ENCODE measurements at regions not wholly inside any gene's neighbourhood (a gene's known extent, or its start where the extent isn't known, plus 50 kb on each side); places are given as distances from the start of the nearest gene placed in this dataset.

GRCh38 chr6:169931261-169931660 is 179.8 kb downstream of the ERMARD start:
- Histone ChIP-seq H3K9me3 (no peaks in the 10 kb centered on the region), H3K4me3 (no peak overlapping the region), H3K27ac (no peak overlapping the region), H3K36me3 (no peaks in the 10 kb centered on the region), H3K27me3 (no peaks in the 10 kb centered on the region), H3K4me1 (no peaks in the 10 kb centered on the region)
- no peak for DNase-seq
- intact Hi-C loops (cut with DNase I), result no loop called here
- TF ChIP-seq POLR2AphosphoS5 (IDR thresholded peaks at IDR 0.05), result no peak
- no peak for TF ChIP-seq EP300 (IDR thresholded peaks at IDR 0.05)
- TF ChIP-seq, protein P1, sequence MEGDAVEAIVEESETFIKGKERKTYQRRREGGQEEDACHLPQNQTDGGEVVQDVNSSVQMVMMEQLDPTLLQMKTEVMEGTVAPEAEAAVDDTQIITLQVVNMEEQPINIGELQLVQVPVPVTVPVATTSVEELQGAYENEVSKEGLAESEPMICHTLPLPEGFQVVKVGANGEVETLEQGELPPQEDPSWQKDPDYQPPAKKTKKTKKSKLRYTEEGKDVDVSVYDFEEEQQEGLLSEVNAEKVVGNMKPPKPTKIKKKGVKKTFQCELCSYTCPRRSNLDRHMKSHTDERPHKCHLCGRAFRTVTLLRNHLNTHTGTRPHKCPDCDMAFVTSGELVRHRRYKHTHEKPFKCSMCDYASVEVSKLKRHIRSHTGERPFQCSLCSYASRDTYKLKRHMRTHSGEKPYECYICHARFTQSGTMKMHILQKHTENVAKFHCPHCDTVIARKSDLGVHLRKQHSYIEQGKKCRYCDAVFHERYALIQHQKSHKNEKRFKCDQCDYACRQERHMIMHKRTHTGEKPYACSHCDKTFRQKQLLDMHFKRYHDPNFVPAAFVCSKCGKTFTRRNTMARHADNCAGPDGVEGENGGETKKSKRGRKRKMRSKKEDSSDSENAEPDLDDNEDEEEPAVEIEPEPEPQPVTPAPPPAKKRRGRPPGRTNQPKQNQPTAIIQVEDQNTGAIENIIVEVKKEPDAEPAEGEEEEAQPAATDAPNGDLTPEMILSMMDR (IDR thresholded peaks at IDR 0.05), result no peak
- TF ChIP-seq POLR2A (IDR thresholded peaks at IDR 0.05), result no peak
- WGBS, 2 donors, result 69 to 71% methylated on average over 11 of the region's 11 CpGs

- intact Hi-C loops (cut with DNase I), result no loop called here
- Histone ChIP-seq H3K4me3 (no peak overlapping the region), H3K4me1 (no peaks in the 10 kb centered on the region), H3K36me3 (no peaks in the 10 kb centered on the region), H3K27me3 (no peaks in the 10 kb centered on the region), H3K9me3 (no peaks in the 10 kb centered on the region), H3K27ac (no peak overlapping the region)
- DNase-seq, result no peak
- TF ChIP-seq POLR2AphosphoS5 (IDR thresholded peaks at IDR 0.05) (no peak), POLR2A (IDR thresholded peaks at IDR 0.05) (no peak), EP300 (IDR thresholded peaks at IDR 0.05) (no peak)
- TF ChIP-seq, protein P1 (IDR thresholded peaks at IDR 0.05), result no peak
- 88 to 90% methylated on average over 6 of the region's 6 CpGs for WGBS, 2 donors
These were observed 179.4 kb downstream of the ERMARD start for GRCh38 chr6:169930799-169931198.

DNA sequence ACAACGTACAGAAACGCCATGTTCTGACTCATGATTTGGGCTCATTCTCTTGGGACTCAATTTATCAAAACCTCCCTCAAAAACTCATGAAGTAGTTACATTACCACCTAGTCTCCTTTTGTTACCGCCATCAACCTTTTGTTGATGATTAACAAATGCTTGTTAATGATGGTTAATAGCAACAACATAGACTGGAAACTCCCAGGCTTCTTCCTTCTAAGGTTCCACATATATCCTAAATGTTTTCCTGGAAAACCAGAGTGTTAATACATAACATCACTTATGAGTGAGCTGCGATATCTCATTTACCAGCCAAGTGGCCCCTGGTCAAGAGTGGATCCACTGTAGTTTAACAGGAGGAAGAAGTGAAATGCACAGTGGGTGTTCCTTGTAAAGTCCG is 176.3 kb downstream of the ERMARD start:
- no peak for TF ChIP-seq EP300 (IDR thresholded peaks at IDR 0.05)
- no peak for TF ChIP-seq POLR2AphosphoS5 (IDR thresholded peaks at IDR 0.05)
- no peak for TF ChIP-seq POLR2A (IDR thresholded peaks at IDR 0.05)
- TF ChIP-seq, protein P1 (IDR thresholded peaks at IDR 0.05), result no peak
- Histone ChIP-seq H3K4me1 (no peaks in the 10 kb centered on the region), H3K27me3 (no peaks in the 10 kb centered on the region), H3K27ac (no peak overlapping the region), H3K36me3 (no peaks in the 10 kb centered on the region), H3K9me3 (no peaks in the 10 kb centered on the region), H3K4me3 (no peak overlapping the region)
- no peak for DNase-seq
- WGBS, 2 donors, result 88 to 90% methylated on average over 5 of the region's 5 CpGs
- intact Hi-C loops (cut with DNase I), result no loop called here

DNA sequence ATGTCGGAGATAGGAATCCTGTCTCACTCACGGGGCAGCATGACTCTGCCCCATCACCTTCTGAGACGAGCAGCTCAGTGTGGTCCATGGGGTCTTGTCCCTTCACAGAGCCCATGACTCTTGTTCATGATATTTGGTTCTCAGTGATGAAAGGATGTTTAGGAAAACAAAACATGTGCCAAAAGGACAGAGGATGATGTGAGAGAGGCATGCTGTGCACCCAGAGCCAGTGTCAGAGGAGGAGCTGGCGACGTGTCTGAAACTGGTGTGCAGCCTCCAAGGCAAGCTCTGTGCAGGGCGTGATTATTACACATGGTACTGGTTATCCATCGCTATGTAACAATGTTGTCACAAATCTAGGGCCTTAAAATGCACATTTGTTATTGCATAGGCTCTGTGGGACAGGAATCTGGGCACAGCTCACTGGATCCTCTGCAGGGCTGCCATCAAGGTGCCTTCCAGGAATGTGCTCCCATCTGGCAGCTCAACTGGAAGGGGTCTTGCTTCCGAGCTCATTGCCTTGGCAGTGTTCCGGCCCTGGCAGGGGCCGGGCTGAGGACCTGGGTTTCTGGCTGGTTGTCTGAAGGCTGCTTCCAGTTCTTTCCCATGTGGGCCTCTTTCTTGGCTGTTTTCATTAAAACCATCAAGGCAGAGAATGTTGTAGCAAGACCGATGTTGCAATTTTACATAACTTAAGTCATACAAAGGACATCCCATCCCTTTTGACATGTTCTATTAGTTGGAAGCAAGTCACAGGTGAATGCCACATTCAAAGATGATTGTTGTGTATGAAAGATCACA is 175.4 kb downstream of the ERMARD start:
- no peak for TF ChIP-seq EP300 (IDR thresholded peaks at IDR 0.05)
- no peak for TF ChIP-seq POLR2AphosphoS5 (IDR thresholded peaks at IDR 0.05)
- no peak for TF ChIP-seq POLR2A (IDR thresholded peaks at IDR 0.05)
- TF ChIP-seq, protein P1 (IDR thresholded peaks at IDR 0.05), result no peak
- DNase-seq, result no peak
- intact Hi-C loops (cut with DNase I), result no loop called here

More for the DNA sequence above, 175.4 kb downstream of the ERMARD start:
- Histone ChIP-seq H3K27me3 (peaks cover 0 to 6% (median 0%) of the 10 kb centered on the region in 3 donors), H3K36me3 (no peaks in the 10 kb centered on the region), H3K4me1 (no peaks in the 10 kb centered on the region), H3K4me3 (no peak overlapping the region), H3K9me3 (no peaks in the 10 kb centered on the region), H3K27ac (no peak overlapping the region)
- 92 to 93% methylated on average over 11 of the region's 11 CpGs for WGBS, 2 donors
